Mesothelial cell of epicardium (in vitro differentiated cells): ENCODE measurements at regions not wholly inside any gene's neighbourhood (a gene's known extent, or its start where the extent isn't known, plus 50 kb on each side); places are given as distances from the start of the nearest gene placed in this dataset.

ENCODE experiments used
- DNase-seq, 2 experiments: peaks; one replicate each; pipeline ENCODE4 v3.0.0; 2021; ENCODE audit warnings: low spot score in 2 of 2; ENCODE audit not compliant: unreplicated experiment in 2 of 2
- H3K27ac Mint-ChIP-seq: 2 replicates; pipeline ENCODE4 v1.8.0; 2021; ENCODE audit warnings: mixed read lengths
- H3K27me3 Mint-ChIP-seq: 2 replicates; pipeline ENCODE4 v1.8.0; 2021; ENCODE audit warnings: low read depth, mixed read lengths
- H3K36me3 Mint-ChIP-seq: 2 replicates; pipeline ENCODE4 v1.8.0; 2021; ENCODE audit warnings: mixed read lengths
- H3K4me1 Mint-ChIP-seq: 2 replicates; pipeline ENCODE4 v1.8.0; 2021; ENCODE audit warnings: mixed read lengths
- H3K4me3 Mint-ChIP-seq: 2 replicates; pipeline ENCODE4 v1.8.0; 2021; ENCODE audit warnings: mild to moderate bottlenecking, moderate library complexity, mixed read lengths
- H3K9me3 Mint-ChIP-seq: 2 replicates; pipeline ENCODE4 v1.8.0; 2021; ENCODE audit warnings: mixed read lengths
- CTCF ChIP-seq: fragments of 200-600 bp; sonication (generic); IDR thresholded peaks from one replicate; pipeline ENCODE4 v1.5.0; 2021; ENCODE audit warnings: antibody characterized with exemption; ENCODE audit not compliant: unreplicated experiment

GRCh38 chr2:34736482-34736881 lies 1137.4 kb upstream of the FAM98A start:
- no peak for DNase-seq
- H3K4me1 Mint-ChIP-seq, result no peaks in the 10 kb centered on the region
- TF ChIP-seq CTCF, result no peak

GRCh38 chr2:34734662-34735061 lies 1135.6 kb upstream of the FAM98A start:
- H3K4me3 Mint-ChIP-seq, result no peak overlapping the region

More at GRCh38 chr2:34736482-34736881, 1137.4 kb upstream of the FAM98A start:
- Mint-ChIP-seq H3K9me3 (no peaks in the 10 kb centered on the region), H3K4me3 (no peak overlapping the region), H3K27ac (no peak overlapping the region), H3K27me3 (no peaks in the 10 kb centered on the region), H3K36me3 (no peaks in the 10 kb centered on the region)

GRCh38 chr2:34734042-34734441 lies 1134.9 kb upstream of the FAM98A start:
- no peaks in the 10 kb centered on the region for H3K9me3 Mint-ChIP-seq
- TF ChIP-seq CTCF, result no peak
- H3K36me3 Mint-ChIP-seq, result no peaks in the 10 kb centered on the region
- H3K4me3 Mint-ChIP-seq, result no peak overlapping the region
- no peaks in the 10 kb centered on the region for H3K27me3 Mint-ChIP-seq
- H3K4me1 Mint-ChIP-seq, result no peaks in the 10 kb centered on the region
- no peak overlapping the region for H3K27ac Mint-ChIP-seq
- DNase-seq, result no peak

More at GRCh38 chr2:34734662-34735061, 1135.6 kb upstream of the FAM98A start:
- no peaks in the 10 kb centered on the region for H3K36me3 Mint-ChIP-seq
- no peaks in the 10 kb centered on the region for H3K27me3 Mint-ChIP-seq
- no peak for TF ChIP-seq CTCF
- no peaks in the 10 kb centered on the region for H3K9me3 Mint-ChIP-seq
- DNase-seq, result no peak
- no peak overlapping the region for H3K27ac Mint-ChIP-seq
- no peaks in the 10 kb centered on the region for H3K4me1 Mint-ChIP-seq

GRCh38 chr2:34731292-34731691 lies 1132.2 kb upstream of the FAM98A start:
- Mint-ChIP-seq H3K4me3 (no peak overlapping the region), H3K4me1 (no peaks in the 10 kb centered on the region), H3K36me3 (no peaks in the 10 kb centered on the region), H3K27me3 (no peaks in the 10 kb centered on the region), H3K27ac (no peak overlapping the region), H3K9me3 (no peaks in the 10 kb centered on the region)
- TF ChIP-seq CTCF, result no peak
- no peak for DNase-seq

GRCh38 chr2:34729845-34730244 lies 1130.7 kb upstream of the FAM98A start:
- no peak for DNase-seq
- TF ChIP-seq CTCF, result no peak
- H3K36me3 Mint-ChIP-seq, result no peaks in the 10 kb centered on the region
- H3K9me3 Mint-ChIP-seq, result no peaks in the 10 kb centered on the region
- H3K4me3 Mint-ChIP-seq, result no peak overlapping the region
- no peaks in the 10 kb centered on the region for H3K4me1 Mint-ChIP-seq
- no peaks in the 10 kb centered on the region for H3K27me3 Mint-ChIP-seq
- no peak overlapping the region for H3K27ac Mint-ChIP-seq

- no peak for TF ChIP-seq CTCF
- Mint-ChIP-seq H3K36me3 (no peaks in the 10 kb centered on the region), H3K4me1 (no peaks in the 10 kb centered on the region), H3K4me3 (no peak overlapping the region), H3K27ac (no peak overlapping the region), H3K9me3 (no peaks in the 10 kb centered on the region), H3K27me3 (no peaks in the 10 kb centered on the region)
- DNase-seq, result no peak
Observed at GRCh38 chr2:34724107-34724506, 1125.0 kb upstream of the FAM98A start.
